ENCODE measurements at regions not wholly inside any gene's neighbourhood (a gene's known extent, or its start where the extent isn't known, plus 50 kb on each side); places are given as distances from the start of the nearest gene placed in this dataset.

DNA sequence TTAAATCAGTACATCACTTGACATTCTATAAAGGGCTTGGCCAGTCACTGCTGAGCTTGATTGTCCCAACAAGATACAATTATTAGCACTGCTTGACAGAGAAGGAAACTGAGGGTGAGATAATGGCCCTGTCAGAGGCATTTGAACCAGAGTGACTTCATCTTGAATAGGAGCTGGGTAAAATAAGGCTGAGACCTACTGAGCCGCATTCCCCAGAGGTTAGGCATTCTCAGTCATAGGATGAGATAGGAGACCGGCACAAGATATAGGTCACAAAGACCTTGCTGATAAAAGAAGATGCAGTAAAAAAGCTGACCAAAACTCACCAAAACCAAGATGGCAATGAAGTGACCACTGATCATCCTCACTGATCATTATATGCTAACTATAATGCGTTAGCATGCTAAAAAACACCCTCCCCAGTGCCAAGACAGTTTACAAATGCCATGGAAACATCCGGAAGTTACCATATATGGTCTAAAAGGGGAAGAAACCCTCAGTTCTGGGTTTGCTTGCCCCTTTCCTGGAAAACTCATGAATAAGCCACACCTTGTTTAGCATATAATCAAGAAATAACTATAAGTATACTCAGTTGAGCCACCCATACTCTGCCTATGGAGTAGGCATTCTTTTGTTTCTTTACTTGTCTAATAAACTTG, 239.1 kb upstream of the SETMAR start:
- intact Hi-C loops (cut with DNase I, micrococcal nuclease), result no loop called here
- no peak for ATAC-seq
- no peak for TF ChIP-seq CTCF (IDR thresholded peaks at IDR 0.05)
- no peaks in the 10 kb centered on the region for H3K9me3 ChIP-seq
- no peak for DNase-seq
- H3K36me3 ChIP-seq (ENCODE audit: low read depth), result no peaks in the 10 kb centered on the region
- H3K4me3 ChIP-seq, result no peak overlapping the region
- no peaks in the 10 kb centered on the region for H3K4me1 ChIP-seq (ENCODE audit: low read depth)

GRCh38 chr3:4065085-4065484, 238.1 kb upstream of the SETMAR start:
- Histone ChIP-seq H3K4me1 (ENCODE audit: low read depth) (no peaks in the 10 kb centered on the region), H3K9me3 (no peaks in the 10 kb centered on the region), H3K36me3 (ENCODE audit: low read depth) (no peaks in the 10 kb centered on the region), H3K4me3 (no peak overlapping the region)
- DNase-seq, result no peak
- ATAC-seq, result peak; percentile 36
- intact Hi-C loops (cut with DNase I, micrococcal nuclease), result no loop called here
- no peak for TF ChIP-seq CTCF (IDR thresholded peaks at IDR 0.05)

GRCh38 chr3:4065554-4065953, 237.6 kb upstream of the SETMAR start:
- TF ChIP-seq CTCF (IDR thresholded peaks at IDR 0.05), result no peak
- Histone ChIP-seq H3K4me1 (ENCODE audit: low read depth) (no peaks in the 10 kb centered on the region), H3K36me3 (ENCODE audit: low read depth) (no peaks in the 10 kb centered on the region), H3K4me3 (no peak overlapping the region), H3K9me3 (no peaks in the 10 kb centered on the region)
- DNase-seq (no peak), ATAC-seq (no peak)
- intact Hi-C loops (cut with DNase I, micrococcal nuclease), result no loop called here

DNA sequence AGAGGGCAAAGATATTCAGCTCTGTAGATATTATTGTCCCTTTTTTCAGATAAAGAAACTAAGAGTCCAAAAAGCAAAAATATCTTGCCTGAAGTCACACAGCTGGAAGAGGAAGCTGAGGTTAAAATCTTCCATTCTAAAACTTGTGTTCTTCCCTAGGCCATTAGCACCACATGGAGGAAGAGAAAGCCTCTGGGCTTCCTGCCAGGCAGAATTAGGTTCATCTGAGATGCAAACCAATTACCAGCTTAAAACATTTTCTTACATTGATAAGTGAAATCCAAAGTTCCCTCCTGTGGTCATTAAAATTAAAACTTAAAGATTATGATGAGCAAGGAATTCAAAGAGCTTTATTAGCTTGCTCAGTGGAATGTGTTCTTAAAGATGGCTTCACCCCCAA, 235.3 kb upstream of the SETMAR start:
- intact Hi-C loops (cut with DNase I, micrococcal nuclease), result no loop called here
- no peaks in the 10 kb centered on the region for H3K36me3 ChIP-seq (ENCODE audit: low read depth)
- no peaks in the 10 kb centered on the region for H3K4me1 ChIP-seq (ENCODE audit: low read depth)
- DNase-seq (peak in 1 of 3 donors; percentile 9), ATAC-seq (no peak)
- no peak overlapping the region for H3K4me3 ChIP-seq
- TF ChIP-seq CTCF (IDR thresholded peaks at IDR 0.05), result no peak
- peaks cover 2% of the 10 kb centered on the region for H3K9me3 ChIP-seq

DNA sequence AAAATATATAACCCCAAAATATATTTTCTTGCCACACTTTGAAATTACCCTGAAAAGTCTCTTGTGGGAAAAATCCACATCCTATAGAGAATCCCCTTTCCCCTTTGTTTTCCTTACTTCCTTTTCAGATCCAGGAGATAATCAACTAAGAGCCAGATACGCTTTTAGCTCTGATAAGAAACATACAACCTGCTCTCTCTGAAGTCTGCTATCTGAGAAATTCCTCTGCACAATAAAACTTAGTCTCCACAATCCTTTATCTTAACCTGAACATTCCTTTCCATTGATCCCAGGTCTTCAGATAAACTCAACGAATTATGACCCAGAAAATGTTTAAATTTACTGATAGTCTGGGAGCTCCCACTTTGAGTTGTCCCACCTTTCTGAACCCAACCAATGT, 233.4 kb upstream of the SETMAR start:
- ATAC-seq (no peak), DNase-seq (no peak)
- Histone ChIP-seq H3K36me3 (ENCODE audit: low read depth) (no peaks in the 10 kb centered on the region), H3K4me1 (ENCODE audit: low read depth) (no peaks in the 10 kb centered on the region), H3K9me3 (peaks cover 2% of the 10 kb centered on the region), H3K4me3 (no peak overlapping the region)
- TF ChIP-seq CTCF (IDR thresholded peaks at IDR 0.05), result no peak
- intact Hi-C loops (cut with DNase I, micrococcal nuclease), result no loop called here
